SK-N-MC (cell line): ENCODE measurements at regions not wholly inside any gene's neighbourhood (a gene's known extent, or its start where the extent isn't known, plus 50 kb on each side); places are given as distances from the start of the nearest gene placed in this dataset.

Experiments used
- EZH2 ChIP-seq: fragments of 200-600 bp; sonication (generic); IDR thresholded peaks from one replicate; pipeline ENCODE4 v1.6.1; 2017; ENCODE audit warnings: antibody characterized with exemption
- POLR2AphosphoS5 ChIP-seq: IDR thresholded peaks from 2 replicates; pipeline ENCODE4 v1.6.1; 2012; ENCODE audit warnings: mild to moderate bottlenecking, low read depth, low read length, borderline replicate concordance

GRCh38 chr14:34134484-34134883 is 183.6 kb upstream of the EGLN3 start:
- TF ChIP-seq POLR2AphosphoS5 (no peak), EZH2 (no peak)
